ENCODE measurements at regions not wholly inside any gene's neighbourhood (a gene's known extent, or its start where the extent isn't known, plus 50 kb on each side); places are given as distances from the start of the nearest gene placed in this dataset.

DNA sequence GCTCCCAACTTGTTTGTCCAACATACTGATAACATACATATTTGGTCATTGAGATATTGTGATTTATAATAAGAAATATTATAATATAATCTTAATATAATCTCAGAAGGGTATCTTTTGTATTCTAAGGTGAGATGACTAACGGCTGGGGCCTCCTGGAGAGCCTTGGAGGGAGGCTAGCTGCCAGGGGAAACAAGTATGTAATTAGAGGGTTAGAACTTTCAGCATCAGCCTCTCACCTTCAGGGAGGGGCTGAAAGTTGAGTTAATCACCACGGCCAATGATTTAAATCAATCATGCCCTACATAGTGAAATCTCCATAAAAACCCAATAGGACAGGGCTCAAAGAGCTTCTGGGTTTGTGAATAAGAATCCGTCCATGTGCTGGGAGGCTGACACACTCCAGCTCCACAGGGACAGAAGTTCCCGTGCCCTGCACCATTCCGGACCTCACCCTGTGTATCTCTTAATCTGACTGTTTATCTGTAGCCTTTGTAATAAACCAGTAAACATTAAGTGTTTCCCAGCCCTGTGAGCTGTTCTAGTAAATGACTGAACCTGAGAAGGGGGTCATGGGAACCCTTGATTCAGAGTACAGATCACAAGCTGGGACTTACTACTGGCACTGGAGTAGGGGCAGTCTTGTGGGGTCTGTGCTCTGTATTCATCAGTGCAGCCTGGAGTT is 86.3 kb upstream of the STEAP1B start:
- POLR2A ChIA-PET (ENCODE audit: unreplicated experiment): interaction anchor here (0.7 kb wide), 2 partner anchors 8 to 53 kb away, joined by 20 to 21 read pairs; no protein-coding TSS in a partner anchor
- H2AFZ ChIP-seq: no peak overlapping the region
- H3K27me3 ChIP-seq (ENCODE audit: insufficient read depth, low read depth): no peaks in the 10 kb centered on the region
- H3K9me2 ChIP-seq (ENCODE audit: insufficient read depth): no peaks in the 10 kb centered on the region
- H3K4me2 ChIP-seq: 0 out of 2 replicates have a peak overlapping the region, but pooled peaks have one; percentile 4
- peak in 1 of 2 experiments; percentile 66 for DNase-seq
- BruUV-seq (replicated peaks): no TSS peak
- no peaks in the 10 kb centered on the region for H3K79me2 ChIP-seq (ENCODE audit: low read depth)
- H3K9me3 ChIP-seq (ENCODE audit: insufficient read depth, low read depth): 0 out of 2 replicates have a peak, but pooled peaks cover 9% of the 10 kb centered on the region
- no peak overlapping the region for H3K27ac ChIP-seq
- intact Hi-C loops (cut with micrococcal nuclease; ENCODE audit: unreplicated experiment): loop anchor here (1.0 kb wide), 1 partner anchor 14 kb away; no protein-coding TSS in a partner anchor
- CTCF ChIA-PET: interaction anchor here (0.7 to 1.8 kb wide), 4 partner anchors 35 to 147 kb away, joined by 4 to 10 read pairs (median 6); partner anchors contain the start of gene IL6
- no peak overlapping the region for H3K4me3 ChIP-seq
- TF ChIP-seq EZH2 (IDR thresholded peaks at IDR 0.05; ENCODE audit: low read depth) (no peak), CTCF (conservative IDR thresholded peaks at IDR 0.05) (no peak)
- peaks cover 19% of the 10 kb centered on the region for H3F3A ChIP-seq (ENCODE audit: insufficient read depth, low read depth)
- H3K4me1 ChIP-seq (replicated peaks; ENCODE audit: insufficient read depth): peaks cover 46% of the 10 kb centered on the region
- no peaks in the 10 kb centered on the region for H3K36me3 ChIP-seq (ENCODE audit: low read depth)
- H4K20me1 ChIP-seq (ENCODE audit: insufficient read depth): no peaks in the 10 kb centered on the region

DNA sequence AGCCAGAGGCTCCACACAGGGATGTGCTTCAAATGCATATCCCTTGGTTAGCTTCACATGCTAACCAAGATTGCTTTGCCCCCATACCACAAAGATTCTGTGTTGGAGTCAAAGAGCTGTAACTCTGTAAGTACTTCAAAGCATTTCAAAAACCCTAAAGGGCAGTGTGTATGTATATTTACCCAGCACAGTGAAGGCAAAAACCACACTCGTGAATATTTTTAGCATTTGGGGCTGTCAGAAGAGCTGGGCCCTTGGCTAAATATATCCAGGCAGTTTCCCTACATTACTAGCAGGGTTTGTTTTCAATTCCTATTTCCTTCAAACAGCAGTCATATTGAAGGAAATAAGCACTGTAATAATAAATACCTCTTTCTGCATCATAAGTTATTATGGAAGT is 84.2 kb upstream of the STEAP1B start:
- Histone ChIP-seq H3K79me2 (ENCODE audit: low read depth) (no peaks in the 10 kb centered on the region), H3K27me3 (ENCODE audit: insufficient read depth, low read depth) (no peaks in the 10 kb centered on the region), H3K27ac (peak overlapping the region; percentile 84), H3F3A (ENCODE audit: insufficient read depth, low read depth) (peaks cover 24% of the 10 kb centered on the region), H3K9me3 (ENCODE audit: insufficient read depth, low read depth) (0 out of 2 replicates have a peak, but pooled peaks cover 16% of the 10 kb centered on the region), H3K4me3 (no peak overlapping the region), H2AFZ (no peak overlapping the region), H3K9me2 (ENCODE audit: insufficient read depth) (no peaks in the 10 kb centered on the region), H3K4me1 (replicated peaks; ENCODE audit: insufficient read depth) (peaks cover 55% of the 10 kb centered on the region), H3K4me2 (peak overlapping the region; percentile 44; the same call in 1 of the 2 replicates), H4K20me1 (ENCODE audit: insufficient read depth) (no peaks in the 10 kb centered on the region), H3K36me3 (ENCODE audit: low read depth) (no peaks in the 10 kb centered on the region)
- no TSS peak for BruUV-seq (replicated peaks)
- intact Hi-C loops (cut with micrococcal nuclease; ENCODE audit: unreplicated experiment): no loop called here
- TF ChIP-seq CTCF (conservative IDR thresholded peaks at IDR 0.05): no peak
- TF ChIP-seq EZH2 (IDR thresholded peaks at IDR 0.05; ENCODE audit: low read depth): no peak
- no peak for DNase-seq
- ChIA-PET POLR2A (ENCODE audit: unreplicated experiment) (interaction anchor here (0.5 to 1.8 kb wide), 2 partner anchors 112 to 142 kb away, joined by 4 to 6 read pairs; partner anchors contain the start of gene IL6), CTCF (interaction anchor here (0.7 to 1.4 kb wide), 3 partner anchors 22 to 144 kb away, joined by 4 to 18 read pairs (median 5); no protein-coding TSS in a partner anchor)

DNA sequence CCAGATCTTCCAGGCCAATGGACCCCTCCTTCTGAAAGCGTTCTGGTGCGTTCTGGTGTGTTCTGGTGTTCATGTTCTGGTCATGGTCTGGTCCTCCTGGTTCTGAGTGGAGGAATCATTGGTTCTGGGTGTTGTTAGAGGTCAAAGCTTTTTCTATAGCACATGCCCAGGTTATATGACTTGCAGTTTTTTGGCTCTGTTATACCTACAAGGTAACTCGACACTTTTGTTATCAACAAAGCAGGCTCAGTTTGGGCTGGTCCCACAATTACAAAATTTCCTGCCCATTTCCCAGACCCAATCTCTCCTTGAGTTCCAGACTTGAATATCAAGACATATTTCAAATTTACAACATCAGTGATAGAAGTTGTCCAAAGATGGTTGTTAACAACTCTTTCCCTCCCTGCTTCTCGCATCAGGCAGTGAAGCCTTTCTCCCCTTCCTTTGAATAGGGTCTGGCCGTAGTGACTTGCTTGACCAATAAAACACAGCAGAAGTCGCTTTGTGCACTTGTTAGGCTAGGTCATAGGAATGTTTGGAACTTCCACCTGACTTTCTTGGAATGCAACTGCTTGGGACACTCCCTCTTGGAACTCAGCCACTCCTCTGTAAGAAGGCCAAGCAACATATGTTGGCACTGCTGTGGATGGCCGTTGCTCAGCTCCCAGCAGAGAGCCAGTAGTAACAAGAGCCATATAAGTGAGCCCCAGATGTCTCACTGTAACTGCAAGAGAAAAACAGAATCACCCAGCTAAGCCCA is 83.1 kb upstream of the STEAP1B start:
- TF ChIP-seq EZH2 (IDR thresholded peaks at IDR 0.05; ENCODE audit: low read depth) (no peak), CTCF (conservative IDR thresholded peaks at IDR 0.05) (no peak)
- no peaks in the 10 kb centered on the region for H3K79me2 ChIP-seq (ENCODE audit: low read depth)
- 0 out of 2 replicates have a peak, but pooled peaks cover 16% of the 10 kb centered on the region for H3K9me3 ChIP-seq (ENCODE audit: insufficient read depth, low read depth)
- H4K20me1 ChIP-seq (ENCODE audit: insufficient read depth): no peaks in the 10 kb centered on the region
- TSS peak; percentile 99 for BruUV-seq (replicated peaks)
- no peaks in the 10 kb centered on the region for H3K27me3 ChIP-seq (ENCODE audit: insufficient read depth, low read depth)
- no peaks in the 10 kb centered on the region for H3K9me2 ChIP-seq (ENCODE audit: insufficient read depth)
- H2AFZ ChIP-seq: 0 out of 2 replicates have a peak overlapping the region, but pooled peaks have one; percentile 4
- H3F3A ChIP-seq (ENCODE audit: insufficient read depth, low read depth): peaks cover 35% of the 10 kb centered on the region
- H3K36me3 ChIP-seq (ENCODE audit: low read depth): no peaks in the 10 kb centered on the region
- H3K27ac ChIP-seq: peak overlapping the region; percentile 84
- ChIA-PET POLR2A (ENCODE audit: unreplicated experiment) (interaction anchor here (0.5 to 1.8 kb wide), 6 partner anchors 21 to 679 kb away, joined by 3 to 6 read pairs (median 4); partner anchors contain the start of gene IL6), CTCF (interaction anchor here (0.5 to 1.4 kb wide), 3 partner anchors 144 to 275 kb away, joined by 3 to 5 read pairs (median 5); partner anchors contain the start of gene IL6)
- intact Hi-C loops (cut with micrococcal nuclease; ENCODE audit: unreplicated experiment): loop anchor here (1.0 kb wide), 4 partner anchors 10 to 143 kb away; no protein-coding TSS in a partner anchor
- DNase-seq: peak; percentile 90 to 100
- no peak overlapping the region; the same call in 1 of the 2 replicates for H3K4me3 ChIP-seq
- peaks cover 67% of the 10 kb centered on the region for H3K4me1 ChIP-seq (replicated peaks; ENCODE audit: insufficient read depth)
- H3K4me2 ChIP-seq: peak overlapping the region; percentile 44
